Psoas muscle (tissue), 7 donors: ENCODE measurements at regions not wholly inside any gene's neighbourhood (a gene's known extent, or its start where the extent isn't known, plus 50 kb on each side); places are given as distances from the start of the nearest gene placed in this dataset.
"Not testable (repeated sequence)": the region's sequence is repeated elsewhere in the genome, so short reads cannot be mapped to it uniquely, and the experiment has no call there.

Experiments used
- ATAC-seq, 4 donors: fragments of 200-7000 bp; cut with Tn5 transposase; one replicate each; pipeline ENCODE4 v1.9.1; 2020; ENCODE audit warnings: moderate library complexity in 3 of 4, mild to moderate bottlenecking in 2 of 4
- DNase-seq, 2 donors: peaks; one replicate each; pipeline ENCODE4 v3.0.0-alpha.2; 2020
- H3K27ac ChIP-seq: fragments of 200-600 bp; one replicate; pipeline ENCODE4 v1.8.0; 2022
- H3K27me3 ChIP-seq, 3 donors: fragments of 200-600 bp in 1 of 3; one replicate each; pipeline versions ENCODE4 v1.6.1 to v1.8.0; 2013 to 2022; ENCODE audit warnings: low read length in 2 of 3, mild to moderate bottlenecking in 2 of 3, moderate library complexity in 1 of 3; ENCODE audit not compliant: insufficient read depth in 3 of 3
- H3K36me3 ChIP-seq, 2 donors: fragments of 200-600 bp in 1 of 2; one replicate each; pipeline versions ENCODE4 v1.6.1 to v1.8.0; 2013 to 2022; ENCODE audit warnings: low read depth in 1 of 2, mild to moderate bottlenecking in 1 of 2, moderate library complexity in 1 of 2; ENCODE audit not compliant: insufficient read depth in 1 of 2
- H3K4me1 ChIP-seq: fragments of 200-600 bp; one replicate; pipeline ENCODE4 v1.8.0; 2022
- H3K4me3 ChIP-seq: fragments of 200-600 bp; one replicate; pipeline ENCODE4 v1.8.0; 2022; ENCODE audit warnings: mild to moderate bottlenecking
- H3K9me3 ChIP-seq: fragments of 200-600 bp; one replicate; pipeline ENCODE4 v1.8.0; 2022
- CTCF ChIP-seq: fragments of 200-600 bp; IDR thresholded peaks from one replicate; pipeline ENCODE4 v1.8.0; 2022; ENCODE audit warnings: antibody characterized with exemption
- WGBS, 3 donors: extraction: QIAGEN DNeasy Blood & Tissue Kit; methylation state at CpG; one replicate each; pipeline versions ENCODE4 v1.1.6 to v1.1.7; 2013; 5-methylcytosine and 5-hydroxymethylcytosine counted together
- intact Hi-C, 2 donors: fragments of 100-400 bp; cut with DNase I; formaldehyde crosslinking; loops; one replicate each; pipeline versions ENCODE4 v1.11.0 to v1.14.2; 2022
- donor health status: healthy with polysubstance abuse.
- donor health status: DM: no; HTN: no; CAD: no; lungs with moderate emphysema.
- donor health status: Bipolar disorder and iron deficiency.
- donor health status: healthy.
- donor health status: DM: yes; HTN: yes; CAD: no.
- donor health status: DM: no; HTN: no; CAD: no.
- donor health status: DM: yes; HTN: yes; CAD: no.

GRCh38 chr6:27556406-27556805, 83.5 kb upstream of the ZNF184 start:
- ATAC-seq (no peak), DNase-seq (no peak)
- no peak for TF ChIP-seq CTCF
- Histone ChIP-seq H3K27ac (no peak overlapping the region), H3K9me3 (no peaks in the 10 kb centered on the region), H3K4me3 (no peak overlapping the region), H3K27me3 (peaks cover 11 to 90% (median 24%) of the 10 kb centered on the region in 3 donors), H3K36me3 (no peaks in the 10 kb centered on the region), H3K4me1 (no peaks in the 10 kb centered on the region)
- intact Hi-C loops = no loop called here
- 22 to 30% (median 25%) methylated on average over 4 of the region's 4 CpGs for WGBS, 3 donors

- Histone ChIP-seq H3K4me3 (no peak overlapping the region), H3K27ac (no peak overlapping the region), H3K36me3 (no peaks in the 10 kb centered on the region), H3K27me3 (peaks cover 13 to 93% (median 23%) of the 10 kb centered on the region in 3 donors), H3K9me3 (no peaks in the 10 kb centered on the region), H3K4me1 (no peaks in the 10 kb centered on the region)
- no peak for TF ChIP-seq CTCF
- DNase-seq (no peak), ATAC-seq (no peak)
- intact Hi-C loops = no loop called here
- 5 to 7% (median 7%) methylated on average over 23 of the region's 23 CpGs for WGBS, 3 donors
Observed at GRCh38 chr6:27553123-27553904, 80.4 kb upstream of the ZNF184 start.

GRCh38 chr6:27551607-27552006, 78.7 kb upstream of the ZNF184 start:
- Histone ChIP-seq H3K9me3 (no peaks in the 10 kb centered on the region), H3K27me3 (peaks cover 19 to 93% (median 22%) of the 10 kb centered on the region in 3 donors), H3K36me3 (no peaks in the 10 kb centered on the region), H3K27ac (no peak overlapping the region), H3K4me1 (no peaks in the 10 kb centered on the region), H3K4me3 (no peak overlapping the region)
- no peak for TF ChIP-seq CTCF
- intact Hi-C loops = no loop called here
- DNase-seq (no peak), ATAC-seq (no peak)
- WGBS, 3 donors = 78 to 86% (median 79%) methylated on average over 2 of the region's 2 CpGs

- H3K27ac ChIP-seq = no peak overlapping the region
- H3K27me3 ChIP-seq = peaks cover 22 to 94% (median 29%) of the 10 kb centered on the region in 3 donors
- intact Hi-C loops = no loop called here
- no peaks in the 10 kb centered on the region for H3K4me1 ChIP-seq
- ATAC-seq = no peak
- no peaks in the 10 kb centered on the region for H3K9me3 ChIP-seq
- no peaks in the 10 kb centered on the region for H3K36me3 ChIP-seq
- no peak for TF ChIP-seq CTCF
- WGBS, 3 donors = 73 to 80% (median 73%) methylated on average over 3 of the region's 3 CpGs
- H3K4me3 ChIP-seq = no peak overlapping the region
- no peak for DNase-seq
Observed at GRCh38 chr6:27550692-27551091, 77.8 kb upstream of the ZNF184 start.

GRCh38 chr6:27549241-27549598, 76.3 kb upstream of the ZNF184 start:
- ATAC-seq, H3K27ac ChIP-seq, DNase-seq, H3K36me3 ChIP-seq, intact Hi-C loops, H3K9me3 ChIP-seq, H3K4me3 ChIP-seq, H3K4me1 ChIP-seq: not testable (repeated sequence)
- WGBS, 3 donors = 77 to 81% (median 81%) methylated on average over 14 of the region's 14 CpGs
- H3K27me3 ChIP-seq = peaks cover 26 to 95% (median 31%) of the 10 kb centered on the region in 3 donors
